Left renal cortex interstitium (tissue), 4 donors: ENCODE measurements at regions not wholly inside any gene's neighbourhood (a gene's known extent, or its start where the extent isn't known, plus 50 kb on each side); places are given as distances from the start of the nearest gene placed in this dataset.
"Not testable (repeated sequence)": the region's sequence is repeated elsewhere in the genome, so short reads cannot be mapped to it uniquely, and the experiment has no call there.

Source experiments
- DNase-seq, 4 donors: peaks; one replicate each; pipeline ENCODE4 v3.0.0-alpha.2; 2013; ENCODE audit warnings: low read depth in 4 of 4, low spot score in 2 of 4, missing footprints in 1 of 4

GRCh38 chrX:125089761-125090445 is 229.8 kb upstream of the TEX13C start:
- DNase-seq, result no peak

GRCh38 chrX:125093852-125094251 is 225.8 kb upstream of the TEX13C start:
- DNase-seq, result no peak

GRCh38 chrX:125094901-125095300 is 224.8 kb upstream of the TEX13C start:
- no peak for DNase-seq

- no peak for DNase-seq
These were observed 223.2 kb upstream of the TEX13C start for GRCh38 chrX:125096469-125096868.

GRCh38 chrX:125096870-125097269 is 222.8 kb upstream of the TEX13C start:
- DNase-seq, result no peak

GRCh38 chrX:125101971-125102755 is 217.5 kb upstream of the TEX13C start:
- no peak for DNase-seq

- DNase-seq, result no peak
These were observed 216.0 kb upstream of the TEX13C start for GRCh38 chrX:125103693-125104092.

- no peak for DNase-seq
These were observed 210.8 kb upstream of the TEX13C start for GRCh38 chrX:125108921-125109320.

GRCh38 chrX:125131164-125131563 is 188.5 kb upstream of the TEX13C start:
- no peak for DNase-seq

GRCh38 chrX:125132274-125132673 is 187.4 kb upstream of the TEX13C start:
- no peak for DNase-seq

- DNase-seq, result no peak
These were observed 182.2 kb upstream of the TEX13C start for GRCh38 chrX:125137521-125137920.

- no peak for DNase-seq
These were observed 169.4 kb upstream of the TEX13C start for GRCh38 chrX:125150231-125150630.

- DNase-seq, result no peak
These were observed 168.5 kb upstream of the TEX13C start for GRCh38 chrX:125151146-125151545.

- DNase-seq, result no peak
These were observed 167.7 kb upstream of the TEX13C start for GRCh38 chrX:125152011-125152410.

- DNase-seq, result no peak
These were observed 166.1 kb upstream of the TEX13C start for GRCh38 chrX:125153621-125154020.

- DNase-seq, result not testable (repeated sequence)
These were observed 165.1 kb upstream of the TEX13C start for GRCh38 chrX:125154288-125155257.

GRCh38 chrX:125155296-125156033 is 164.2 kb upstream of the TEX13C start:
- not testable (repeated sequence) for DNase-seq

GRCh38 chrX:125170459-125170858 is 149.2 kb upstream of the TEX13C start:
- no peak for DNase-seq

GRCh38 chrX:125172531-125172930 is 147.1 kb upstream of the TEX13C start:
- no peak for DNase-seq

- no peak for DNase-seq
These were observed 143.6 kb upstream of the TEX13C start for GRCh38 chrX:125175991-125176584.
